DOHH2 (cell line): ENCODE measurements at regions not wholly inside any gene's neighbourhood (a gene's known extent, or its start where the extent isn't known, plus 50 kb on each side); places are given as distances from the start of the nearest gene placed in this dataset.

Experiments used
- H3F3A ChIP-seq: fragments of 200-600 bp; sonication (generic), shearing (Covaris generic); 2 replicates; pipeline ENCODE4 v1.6.0; 2016; ENCODE audit warnings: antibody characterized with exemption, mild to moderate bottlenecking; ENCODE audit not compliant: control insufficient read depth, insufficient read depth
- H3K27ac ChIP-seq: fragments of 200-600 bp; sonication (generic); 2 replicates; pipeline ENCODE4 v1.5.1; 2014; ENCODE audit warnings: low read depth, mild to moderate bottlenecking, low read length, moderate library complexity
- H3K27me3 ChIP-seq: fragments of 200-600 bp; sonication (generic); 2 replicates; pipeline ENCODE4 v1.6.1; 2014; ENCODE audit warnings: mild to moderate bottlenecking, low read length, mixed read lengths; ENCODE audit not compliant: control insufficient read depth
- H3K36me3 ChIP-seq: fragments of 200-600 bp; sonication (generic); 2 replicates; pipeline ENCODE4 v1.6.1; 2014; ENCODE audit warnings: mild to moderate bottlenecking, low read length, moderate library complexity, mixed read lengths; ENCODE audit not compliant: control insufficient read depth
- H3K4me1 ChIP-seq: fragments of 200-600 bp; sonication (generic); 2 replicates; pipeline ENCODE4 v1.6.1; 2014; ENCODE audit warnings: mild to moderate bottlenecking, low read length, mixed read lengths; ENCODE audit not compliant: control insufficient read depth
- H3K4me2 ChIP-seq: fragments of 200-600 bp; sonication (generic); 2 replicates; pipeline ENCODE4 v1.6.0; 2014; ENCODE audit warnings: mild to moderate bottlenecking, low read length, moderate library complexity
- H3K4me3 ChIP-seq: fragments of 200-600 bp; sonication (generic); 2 replicates; pipeline ENCODE4 v1.5.1; 2014; ENCODE audit warnings: mild to moderate bottlenecking, low read length, mixed read lengths
- H3K79me2 ChIP-seq: fragments of 200-600 bp; sonication (generic); 2 replicates; pipeline ENCODE4 v1.6.1; 2014; ENCODE audit warnings: mild to moderate bottlenecking, low read length, mixed read lengths; ENCODE audit not compliant: control insufficient read depth
- H3K9me2 ChIP-seq: fragments of 200-600 bp; sonication (generic); replicated peaks from 2 replicates; pipeline ENCODE4 v1.6.1; 2014; ENCODE audit warnings: mild to moderate bottlenecking, low read length, mixed read lengths; ENCODE audit not compliant: control insufficient read depth
- H3K9me3 ChIP-seq: fragments of 200-600 bp; sonication (generic); 2 replicates; pipeline ENCODE4 v1.6.1; 2014; ENCODE audit warnings: antibody characterized with exemption, low read length, mixed read lengths; ENCODE audit not compliant: control insufficient read depth, insufficient read depth
- H4K20me1 ChIP-seq: fragments of 200-600 bp; sonication (generic); 2 replicates; pipeline ENCODE4 v1.6.0; 2014; ENCODE audit warnings: low read depth, mild to moderate bottlenecking, antibody characterized with exemption, low read length, moderate library complexity; ENCODE audit not compliant: control insufficient read depth, insufficient read depth
- CTCF ChIP-seq: fragments of 200-600 bp; sonication (generic); IDR thresholded peaks from one replicate; pipeline ENCODE4 v1.5.1; 2014; ENCODE audit warnings: antibody characterized with exemption, mild to moderate bottlenecking, low read depth, low read length; ENCODE audit not compliant: poor library complexity, severe bottlenecking
- EZH2phosphoT487 ChIP-seq: fragments of 200-600 bp; sonication (generic); IDR thresholded peaks from 2 replicates; pipeline ENCODE4 v1.6.1; 2017; ENCODE audit warnings: borderline replicate concordance, mild to moderate bottlenecking, antibody characterized with exemption, low read length, moderate library complexity, mixed read lengths

DNA sequence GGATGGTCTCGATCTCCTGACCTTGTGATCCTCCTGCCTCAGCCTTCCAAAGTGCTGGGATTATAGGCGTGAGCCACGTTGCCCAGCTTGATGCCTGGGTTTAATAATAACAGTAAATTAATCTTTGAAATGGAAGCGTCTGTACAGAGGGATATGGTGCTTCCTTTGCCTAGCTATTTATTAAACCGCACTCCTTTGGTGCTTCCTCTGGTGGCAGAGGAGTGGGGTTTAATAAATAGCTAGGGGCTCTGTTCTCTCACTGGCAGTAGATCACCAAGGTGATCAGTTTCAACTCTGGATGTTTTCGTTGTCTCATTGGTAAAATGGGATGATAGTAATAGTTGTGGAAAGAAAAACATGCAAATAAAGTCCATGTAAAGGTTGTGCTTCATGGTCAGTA, 1122.5 kb upstream of the WWC1 start:
- Histone ChIP-seq H3K79me2 (no peaks in the 10 kb centered on the region), H3K4me1 (no peaks in the 10 kb centered on the region), H3F3A (no peaks in the 10 kb centered on the region), H3K4me2 (no peak overlapping the region), H3K27me3 (no peaks in the 10 kb centered on the region), H4K20me1 (no peaks in the 10 kb centered on the region), H3K9me2 (no peaks in the 10 kb centered on the region), H3K4me3 (no peak overlapping the region), H3K9me3 (no peaks in the 10 kb centered on the region), H3K36me3 (no peaks in the 10 kb centered on the region), H3K27ac (no peak overlapping the region)
- TF ChIP-seq CTCF: no peak
- no peak for TF ChIP-seq EZH2phosphoT487

GRCh38 chr5:167171056-167171455, 1120.4 kb upstream of the WWC1 start:
- no peaks in the 10 kb centered on the region for H3K79me2 ChIP-seq
- no peaks in the 10 kb centered on the region for H3F3A ChIP-seq
- H3K9me3 ChIP-seq: no peaks in the 10 kb centered on the region
- no peak overlapping the region for H3K4me3 ChIP-seq
- H3K27me3 ChIP-seq: no peaks in the 10 kb centered on the region
- no peaks in the 10 kb centered on the region for H3K9me2 ChIP-seq
- H3K4me2 ChIP-seq: no peak overlapping the region
- H3K27ac ChIP-seq: no peak overlapping the region
- H3K4me1 ChIP-seq: no peaks in the 10 kb centered on the region
- no peaks in the 10 kb centered on the region for H4K20me1 ChIP-seq
- H3K36me3 ChIP-seq: no peaks in the 10 kb centered on the region
- no peak for TF ChIP-seq EZH2phosphoT487
- TF ChIP-seq CTCF: no peak

DNA sequence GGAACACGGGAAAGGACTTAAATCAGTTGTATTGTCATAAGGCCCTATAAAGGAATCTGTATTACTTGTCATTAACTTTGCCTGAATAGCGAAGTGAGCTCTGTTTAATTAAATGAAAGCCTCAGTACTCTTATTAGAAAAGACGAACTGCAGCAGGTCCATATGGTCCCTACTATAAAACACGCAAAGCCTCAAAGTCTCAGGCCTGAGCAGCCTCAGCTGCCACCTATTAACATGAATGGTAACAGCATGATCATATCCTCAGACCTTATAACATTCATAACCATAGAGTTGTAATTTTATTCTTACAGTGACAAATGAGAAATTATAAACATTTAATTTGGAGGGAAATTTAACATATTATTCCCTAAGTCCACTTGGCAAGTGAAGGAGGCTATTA, 1113.7 kb upstream of the WWC1 start:
- Histone ChIP-seq H3K27me3 (no peaks in the 10 kb centered on the region), H3K4me2 (no peak overlapping the region), H3K4me3 (no peak overlapping the region), H3F3A (no peaks in the 10 kb centered on the region), H3K9me3 (no peaks in the 10 kb centered on the region), H3K4me1 (no peaks in the 10 kb centered on the region), H3K27ac (no peak overlapping the region), H3K9me2 (no peaks in the 10 kb centered on the region), H3K36me3 (no peaks in the 10 kb centered on the region), H3K79me2 (no peaks in the 10 kb centered on the region), H4K20me1 (no peaks in the 10 kb centered on the region)
- TF ChIP-seq EZH2phosphoT487 (no peak), CTCF (no peak)

GRCh38 chr5:167180906-167181305, 1110.5 kb upstream of the WWC1 start:
- no peaks in the 10 kb centered on the region for H3K27me3 ChIP-seq
- no peak overlapping the region for H3K4me3 ChIP-seq
- no peaks in the 10 kb centered on the region for H4K20me1 ChIP-seq
- TF ChIP-seq EZH2phosphoT487 (no peak), CTCF (no peak)
- H3F3A ChIP-seq: no peaks in the 10 kb centered on the region
- H3K4me1 ChIP-seq: no peaks in the 10 kb centered on the region
- no peaks in the 10 kb centered on the region for H3K9me2 ChIP-seq
- no peaks in the 10 kb centered on the region for H3K9me3 ChIP-seq
- no peak overlapping the region for H3K27ac ChIP-seq
- no peaks in the 10 kb centered on the region for H3K79me2 ChIP-seq
- H3K36me3 ChIP-seq: no peaks in the 10 kb centered on the region
- no peak overlapping the region for H3K4me2 ChIP-seq
